Ectodermal cell (in vitro differentiated cells): ENCODE measurements at regions not wholly inside any gene's neighbourhood (a gene's known extent, or its start where the extent isn't known, plus 50 kb on each side); places are given as distances from the start of the nearest gene placed in this dataset.

ENCODE experiments used
- H3K27ac ChIP-seq: 2 replicates; pipeline ENCODE4 v1.7.0; 2013; ENCODE audit warnings: mild to moderate bottlenecking, low read depth, low read length; ENCODE audit not compliant: insufficient read depth, poor library complexity, severe bottlenecking
- H3K27me3 ChIP-seq: 2 replicates; pipeline ENCODE4 v1.7.0; 2013; ENCODE audit warnings: mild to moderate bottlenecking, low read length; ENCODE audit not compliant: insufficient read depth, control insufficient read depth, poor library complexity, severe bottlenecking
- H3K36me3 ChIP-seq: one replicate; pipeline ENCODE4 v1.7.0; 2013; ENCODE audit warnings: low read length; ENCODE audit not compliant: control insufficient read depth, insufficient read depth
- H3K4me1 ChIP-seq: one replicate; pipeline ENCODE4 v1.7.0; 2013; ENCODE audit warnings: low read length; ENCODE audit not compliant: control insufficient read depth, insufficient read depth
- H3K4me3 ChIP-seq: 2 replicates; pipeline ENCODE4 v1.7.0; 2013; ENCODE audit warnings: low read depth, low read length, control low read depth; ENCODE audit not compliant: insufficient read depth
- H3K9me3 ChIP-seq: 2 replicates; pipeline ENCODE4 v1.7.0; 2013; ENCODE audit warnings: mild to moderate bottlenecking, low read length, moderate library complexity; ENCODE audit not compliant: control insufficient read depth
- WGBS, 2 experiments: methylation state at CpG; one replicate each; pipeline ENCODE4 v1.1.7; 2013; ENCODE audit warnings: missing lambda C conversion rate in 2 of 2; 5-methylcytosine and 5-hydroxymethylcytosine counted together

- no peak overlapping the region for H3K27ac ChIP-seq
- H3K36me3 ChIP-seq, result no peaks in the 10 kb centered on the region
- no peak overlapping the region for H3K4me3 ChIP-seq
- no peaks in the 10 kb centered on the region for H3K9me3 ChIP-seq
- H3K27me3 ChIP-seq, result no peaks in the 10 kb centered on the region
- 95 to 98% methylated on average over 1 of the region's 1 CpG for WGBS, 2 experiments
- H3K4me1 ChIP-seq, result no peaks in the 10 kb centered on the region
These were observed 458.3 kb downstream of the MRPL39 start for GRCh38 chr21:25149022-25149421.

GRCh38 chr21:25139414-25139813 is 467.9 kb downstream of the MRPL39 start:
- 94 to 100% methylated on average over 1 of the region's 1 CpG for WGBS, 2 experiments
- Histone ChIP-seq H3K4me1 (no peaks in the 10 kb centered on the region), H3K27me3 (no peaks in the 10 kb centered on the region), H3K36me3 (no peaks in the 10 kb centered on the region), H3K4me3 (no peak overlapping the region), H3K27ac (no peak overlapping the region), H3K9me3 (no peaks in the 10 kb centered on the region)

- Histone ChIP-seq H3K9me3 (no peaks in the 10 kb centered on the region), H3K4me3 (no peak overlapping the region), H3K27me3 (no peaks in the 10 kb centered on the region), H3K4me1 (no peaks in the 10 kb centered on the region), H3K27ac (no peak overlapping the region), H3K36me3 (no peaks in the 10 kb centered on the region)
- WGBS, 2 experiments, result 89 to 96% methylated on average over 2 of the region's 2 CpGs
These were observed 473.3 kb downstream of the MRPL39 start for GRCh38 chr21:25133939-25134338.

GRCh38 chr21:25127811-25128210 is 479.5 kb downstream of the MRPL39 start:
- Histone ChIP-seq H3K27ac (no peak overlapping the region), H3K9me3 (no peaks in the 10 kb centered on the region), H3K4me3 (no peak overlapping the region), H3K27me3 (no peaks in the 10 kb centered on the region), H3K36me3 (no peaks in the 10 kb centered on the region), H3K4me1 (no peaks in the 10 kb centered on the region)
- 88 to 100% methylated on average over 1 of the region's 1 CpG for WGBS, 2 experiments

- Histone ChIP-seq H3K27me3 (no peaks in the 10 kb centered on the region), H3K4me1 (no peaks in the 10 kb centered on the region), H3K9me3 (no peaks in the 10 kb centered on the region), H3K4me3 (no peak overlapping the region), H3K27ac (no peak overlapping the region), H3K36me3 (no peaks in the 10 kb centered on the region)
- WGBS, 2 experiments, result 83 to 100% methylated on average over 1 of the region's 1 CpG
These were observed 480.3 kb downstream of the MRPL39 start for GRCh38 chr21:25127007-25127406.

GRCh38 chr21:25126564-25126963 is 480.7 kb downstream of the MRPL39 start:
- no peaks in the 10 kb centered on the region for H3K36me3 ChIP-seq
- no peak overlapping the region for H3K4me3 ChIP-seq
- H3K27ac ChIP-seq, result no peak overlapping the region
- H3K4me1 ChIP-seq, result no peaks in the 10 kb centered on the region
- WGBS, 2 experiments, result 91 to 96% methylated on average over 2 to 3 of the region's 3 CpGs
- H3K9me3 ChIP-seq, result no peaks in the 10 kb centered on the region
- no peaks in the 10 kb centered on the region for H3K27me3 ChIP-seq

- Histone ChIP-seq H3K9me3 (no peaks in the 10 kb centered on the region), H3K36me3 (no peaks in the 10 kb centered on the region), H3K4me1 (no peaks in the 10 kb centered on the region), H3K27ac (no peak overlapping the region), H3K4me3 (no peak overlapping the region), H3K27me3 (no peaks in the 10 kb centered on the region)
- 95% methylated on average over 13 of the region's 13 CpGs for WGBS, 2 experiments
These were observed 488.6 kb downstream of the MRPL39 start for GRCh38 chr21:25118648-25119047.

GRCh38 chr21:25115021-25115420 is 492.3 kb downstream of the MRPL39 start:
- Histone ChIP-seq H3K9me3 (no peaks in the 10 kb centered on the region), H3K27ac (no peak overlapping the region), H3K4me3 (no peak overlapping the region), H3K27me3 (no peaks in the 10 kb centered on the region), H3K4me1 (no peaks in the 10 kb centered on the region), H3K36me3 (no peaks in the 10 kb centered on the region)
- WGBS, 2 experiments, result 94 to 100% methylated on average over 1 of the region's 1 CpG

GRCh38 chr21:25107708-25108107 is 499.6 kb downstream of the MRPL39 start:
- no peaks in the 10 kb centered on the region for H3K27me3 ChIP-seq
- WGBS, 2 experiments, result 87% methylated on average over 3 of the region's 3 CpGs
- H3K27ac ChIP-seq, result no peak overlapping the region
- no peaks in the 10 kb centered on the region for H3K9me3 ChIP-seq
- no peak overlapping the region for H3K4me3 ChIP-seq
- H3K36me3 ChIP-seq, result no peaks in the 10 kb centered on the region
- no peaks in the 10 kb centered on the region for H3K4me1 ChIP-seq

- Histone ChIP-seq H3K36me3 (no peaks in the 10 kb centered on the region), H3K27ac (no peak overlapping the region), H3K27me3 (no peaks in the 10 kb centered on the region), H3K4me1 (no peaks in the 10 kb centered on the region), H3K4me3 (no peak overlapping the region), H3K9me3 (no peaks in the 10 kb centered on the region)
These were observed 503.6 kb downstream of the MRPL39 start for GRCh38 chr21:25103500-25104207.

GRCh38 chr21:25097648-25098047 is 509.6 kb downstream of the MRPL39 start:
- Histone ChIP-seq H3K27ac (no peak overlapping the region), H3K27me3 (no peaks in the 10 kb centered on the region), H3K36me3 (no peaks in the 10 kb centered on the region), H3K9me3 (no peaks in the 10 kb centered on the region), H3K4me3 (no peak overlapping the region), H3K4me1 (no peaks in the 10 kb centered on the region)
- 89% methylated on average over 1 to 2 of the region's 2 CpGs for WGBS, 2 experiments
